GM21526 (cell line): ENCODE measurements at regions not wholly inside any gene's neighbourhood (a gene's known extent, or its start where the extent isn't known, plus 50 kb on each side); places are given as distances from the start of the nearest gene placed in this dataset.
"Not testable (repeated sequence)": the region's sequence is repeated elsewhere in the genome, so short reads cannot be mapped to it uniquely, and the experiment has no call there.

Experiments used
- ATAC-seq: cut with Tn5 transposase; IDR thresholded peaks from one replicate; pipeline ENCODE4 v1.9.1; 2021; ENCODE audit warnings: moderate library complexity; ENCODE audit not compliant: unreplicated experiment, low FRiP score

DNA sequence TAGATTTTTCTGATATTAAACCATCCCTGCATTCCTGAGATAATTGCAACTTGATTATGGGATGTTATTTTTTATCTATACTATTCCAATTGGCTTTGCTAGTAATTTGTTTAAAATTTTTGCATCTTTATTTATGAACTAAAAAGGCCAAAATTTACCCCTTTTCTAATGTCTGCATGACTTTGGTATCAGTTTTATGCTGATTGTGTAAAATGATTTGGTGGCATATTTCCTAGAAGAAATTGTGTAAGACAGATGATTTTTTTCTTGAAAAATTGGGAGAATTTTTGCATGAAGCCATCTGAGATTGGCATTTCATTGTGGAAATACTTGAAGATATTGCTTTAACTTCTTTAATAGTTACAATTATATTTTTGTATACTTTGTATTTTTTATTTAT, 183.8 kb upstream of the TBL1XR1 start:
- ATAC-seq = no peak

- no peak for ATAC-seq
Measured at GRCh38 chr3:177382944-177383343, 185.7 kb upstream of the TBL1XR1 start.

DNA sequence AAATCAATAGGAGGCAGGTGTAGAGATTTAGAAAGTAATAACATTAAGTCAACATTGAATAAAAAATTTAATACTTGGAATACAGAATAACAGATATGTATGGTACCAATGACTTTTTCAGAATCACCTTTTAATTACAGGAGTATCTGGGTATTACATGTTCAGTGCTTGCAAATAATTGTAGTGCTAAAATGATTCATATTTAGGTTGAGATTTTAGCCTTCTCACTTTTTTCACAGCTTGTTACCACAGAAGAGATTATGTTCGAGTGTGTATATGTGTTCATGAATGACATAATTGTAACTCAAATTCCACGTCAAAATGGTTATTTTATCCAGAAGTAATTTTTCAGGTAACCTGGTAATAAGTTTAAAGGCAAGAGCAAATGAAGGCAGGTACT, 187.9 kb upstream of the TBL1XR1 start:
- ATAC-seq = no peak

DNA sequence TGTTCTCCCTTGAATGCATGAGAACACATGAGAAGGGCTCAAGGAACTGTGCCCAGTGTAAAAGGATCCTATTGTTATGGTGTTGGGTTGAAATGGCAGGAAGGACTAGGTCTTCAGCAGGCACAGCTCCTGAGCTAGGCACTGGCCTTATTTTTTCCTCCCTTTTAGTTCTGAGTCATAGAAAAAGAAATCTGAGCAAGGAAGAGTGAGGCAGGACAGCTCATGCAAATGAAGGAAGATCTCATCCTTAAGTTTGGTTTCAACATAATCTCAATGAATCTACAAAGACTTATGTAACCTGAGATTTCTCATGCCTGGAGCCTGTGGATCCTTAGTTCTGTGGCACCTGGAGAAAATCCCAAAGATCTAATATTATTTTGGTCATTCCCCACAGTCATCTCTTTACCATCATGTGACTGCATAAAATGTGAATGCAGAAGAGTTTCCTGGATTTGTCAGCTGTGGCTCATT, 188.6 kb upstream of the TBL1XR1 start:
- no peak for ATAC-seq

- ATAC-seq = no peak
Measured at GRCh38 chr3:177388209-177388608, 190.9 kb upstream of the TBL1XR1 start.

DNA sequence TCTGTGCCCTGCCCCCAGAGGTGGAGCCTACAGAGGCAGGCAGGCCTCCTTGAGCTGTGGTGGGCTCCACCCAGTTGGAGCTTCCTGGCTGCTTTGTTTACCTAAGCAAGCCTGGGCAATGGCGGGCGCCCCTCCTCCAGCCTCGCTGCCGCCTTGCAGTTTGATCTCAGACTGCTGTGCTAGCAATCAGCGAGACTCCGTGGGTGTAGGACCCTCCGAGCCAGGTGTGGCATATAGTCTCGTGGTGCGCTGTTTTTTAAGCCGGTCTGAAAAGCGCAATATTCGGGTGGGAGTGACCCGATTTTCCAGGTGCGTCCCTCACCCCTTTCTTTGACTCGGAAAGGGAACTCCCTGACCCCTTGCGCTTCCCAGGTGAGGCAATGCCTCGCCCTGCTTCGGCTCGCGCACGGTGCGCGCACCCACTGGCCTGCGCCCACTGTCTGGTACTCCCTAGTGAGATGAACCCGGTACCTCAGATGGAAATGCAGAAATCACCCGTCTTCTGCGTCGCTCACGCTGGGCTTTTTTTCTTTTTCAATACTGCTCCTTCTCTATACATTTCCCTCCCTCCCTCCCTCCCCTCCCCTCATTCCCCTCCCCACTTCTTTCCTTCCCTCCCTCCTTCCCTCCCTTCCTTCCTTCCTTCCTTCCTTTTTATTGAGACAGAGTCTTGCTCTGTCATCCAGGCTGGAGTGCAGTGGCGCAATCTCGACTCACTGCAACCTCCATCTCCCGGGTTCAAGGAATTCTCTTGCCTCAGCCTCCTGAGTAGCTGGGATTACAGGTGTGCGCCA, 197.1 kb upstream of the TBL1XR1 start:
- ATAC-seq = not testable (repeated sequence)

DNA sequence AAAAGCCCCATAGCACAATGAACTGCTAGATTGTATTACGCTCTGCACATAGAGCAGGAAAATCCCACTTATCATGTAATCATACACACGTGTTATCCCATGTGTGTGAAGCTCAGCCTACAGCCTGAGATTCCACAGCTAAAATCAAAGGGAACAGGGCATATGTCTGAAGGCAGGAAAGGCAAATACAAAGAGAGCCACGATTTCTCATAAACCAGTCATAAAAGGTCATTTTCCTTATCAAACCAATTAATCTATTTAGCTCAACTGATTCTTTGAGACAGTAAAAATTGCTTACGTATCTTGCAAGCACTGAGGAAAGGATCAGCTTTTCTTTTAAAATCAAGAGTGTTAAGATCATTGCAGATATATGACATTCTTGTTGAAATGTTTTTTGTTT, 199.5 kb upstream of the TBL1XR1 start:
- no peak for ATAC-seq

- ATAC-seq = no peak
Measured at GRCh38 chr3:177401375-177401774, 204.1 kb upstream of the TBL1XR1 start.

- ATAC-seq = no peak
Measured at GRCh38 chr3:177402533-177402932, 205.3 kb upstream of the TBL1XR1 start.

GRCh38 chr3:177405191-177405672, 207.9 kb upstream of the TBL1XR1 start:
- no peak for ATAC-seq

GRCh38 chr3:177410730-177411129, 213.4 kb upstream of the TBL1XR1 start:
- ATAC-seq = no peak

- no peak for ATAC-seq
Measured at GRCh38 chr3:177411201-177411600, 213.9 kb upstream of the TBL1XR1 start.

GRCh38 chr3:177412677-177413170, 215.4 kb upstream of the TBL1XR1 start:
- ATAC-seq = not testable (repeated sequence)

DNA sequence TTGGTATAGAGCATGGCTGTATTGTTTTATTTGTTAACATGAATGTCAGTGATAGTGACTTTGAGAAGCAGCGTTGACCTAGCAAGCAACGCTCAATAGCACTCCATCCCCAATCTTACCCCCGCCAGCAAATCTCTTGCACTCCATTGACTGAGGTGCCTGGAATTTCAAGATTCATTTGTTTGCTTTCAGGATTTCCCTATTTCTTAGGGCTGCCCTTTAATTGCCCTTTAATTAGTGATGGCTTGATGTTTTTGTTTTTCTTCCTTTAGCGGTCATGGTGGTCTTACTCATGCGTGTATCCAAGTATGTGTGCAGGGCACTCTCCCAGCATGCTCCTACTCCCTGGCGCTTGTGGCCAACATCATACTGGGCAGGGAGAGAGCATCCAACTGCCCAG, 216.8 kb upstream of the TBL1XR1 start:
- no peak for ATAC-seq

DNA sequence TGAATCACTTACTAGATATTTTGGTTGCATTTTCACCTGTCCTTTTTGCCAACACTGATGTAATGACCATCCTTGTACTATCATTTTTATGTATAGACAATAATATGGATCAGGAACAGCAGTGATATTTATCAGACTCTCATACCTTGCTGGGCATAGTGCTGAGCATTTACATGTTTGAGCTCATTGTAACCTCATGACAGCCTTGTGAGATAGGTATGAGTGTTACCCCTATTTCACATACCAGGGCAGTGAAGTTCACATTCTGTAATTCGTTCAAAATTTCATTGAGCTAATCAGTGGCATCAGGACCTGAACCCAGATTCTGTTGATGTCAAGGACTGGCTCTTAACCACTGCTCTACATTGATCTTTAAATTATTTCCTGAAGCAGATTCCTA, 221.5 kb upstream of the TBL1XR1 start:
- ATAC-seq = no peak

DNA sequence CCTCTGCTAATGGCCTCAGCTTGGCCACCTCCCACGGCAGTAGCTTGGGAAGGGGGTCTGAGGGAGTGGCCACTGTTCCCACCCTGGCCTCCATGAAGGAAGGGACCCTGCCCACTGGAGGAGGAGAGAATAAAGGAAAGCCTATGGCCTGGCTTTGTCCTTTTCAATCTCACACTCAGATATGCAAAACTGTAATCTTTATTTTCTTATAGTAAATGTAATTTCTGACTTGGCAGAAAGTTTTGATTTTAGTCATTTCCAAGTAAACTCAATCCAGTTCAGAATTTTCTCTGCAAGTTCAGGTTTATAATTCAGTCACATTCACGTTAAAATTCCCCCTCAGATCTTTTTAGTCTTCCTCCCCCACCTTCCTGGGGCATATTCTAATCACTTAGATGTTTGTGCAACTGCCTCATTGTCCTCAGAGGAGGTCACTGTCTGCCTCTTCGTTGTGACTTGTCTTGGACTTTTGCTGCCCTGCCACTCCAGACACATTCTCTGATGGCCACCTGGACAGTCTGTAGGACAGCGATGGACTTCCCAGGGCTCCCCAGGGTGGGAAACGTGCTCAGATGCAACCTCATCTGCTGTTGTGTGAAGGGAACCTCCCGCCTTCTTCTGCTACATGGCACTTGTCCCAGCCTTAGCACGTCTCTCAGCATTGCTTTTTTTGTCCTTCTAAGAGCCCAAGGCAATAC, 222.8 kb upstream of the TBL1XR1 start:
- no peak for ATAC-seq

GRCh38 chr3:177420651-177421480, 223.6 kb upstream of the TBL1XR1 start:
- no peak for ATAC-seq

DNA sequence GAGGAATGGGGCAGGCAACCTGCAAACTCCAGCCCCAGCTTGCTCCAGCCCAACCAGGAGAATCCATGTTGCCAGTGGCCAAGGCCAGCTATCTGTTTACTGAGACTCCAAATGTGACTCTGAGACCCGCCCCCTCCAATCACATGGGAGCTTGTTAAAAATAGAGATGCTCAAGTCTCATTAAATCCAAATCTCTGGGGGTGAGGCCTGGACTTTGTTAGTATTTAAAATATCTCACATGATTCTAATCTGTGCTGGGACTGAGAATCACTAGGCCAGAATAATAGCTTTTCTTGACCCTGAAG, 224.2 kb upstream of the TBL1XR1 start:
- ATAC-seq = no peak

- ATAC-seq = no peak
Measured at GRCh38 chr3:177424521-177424920, 227.2 kb upstream of the TBL1XR1 start.

DNA sequence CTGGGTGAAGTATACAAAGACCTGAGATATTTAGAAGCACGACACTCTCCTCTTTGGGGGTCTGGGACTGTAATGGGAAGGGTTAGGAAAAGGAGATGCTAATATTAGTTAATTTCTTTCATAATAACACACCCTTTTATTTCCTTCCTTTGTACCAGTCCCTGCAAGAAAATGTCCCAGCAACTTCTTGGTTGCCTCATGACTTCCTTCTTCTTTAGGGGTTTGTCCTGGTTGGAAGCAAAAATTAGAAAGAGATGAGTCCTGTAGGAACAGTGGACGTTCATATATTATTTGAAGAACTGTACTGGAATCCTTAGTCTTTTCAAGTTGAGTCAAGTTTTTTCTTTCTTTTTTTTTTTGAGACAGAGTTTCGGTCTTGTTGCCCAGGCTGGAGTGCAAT, 227.8 kb upstream of the TBL1XR1 start:
- no peak for ATAC-seq
